H1 (cell line): ENCODE measurements at regions not wholly inside any gene's neighbourhood (a gene's known extent, or its start where the extent isn't known, plus 50 kb on each side); places are given as distances from the start of the nearest gene placed in this dataset.

ENCODE experiments used
- EGR1 ChIP-seq: IDR thresholded peaks from 2 replicates; pipeline ENCODE4 v1.6.1; 2011; ENCODE audit warnings: low read depth, low read length, borderline replicate concordance
- HDAC2 ChIP-seq, 2 experiments: fragments of 300-600 bp in 1 of 2; sonication (generic) in 1 of 2; IDR thresholded peaks; 2 replicates each; pipeline ENCODE4 v1.6.1; 2011 to 2012; ENCODE audit warnings: low read depth in 2 of 2, low read length in 2 of 2, mild to moderate bottlenecking in 2 of 2, moderate library complexity in 2 of 2, borderline replicate concordance in 1 of 2, inconsistent platforms in 1 of 2
- SAP30 ChIP-seq: fragments of 300-600 bp; sonication (generic); IDR thresholded peaks from 2 replicates; pipeline ENCODE4 v1.7.1; 2012; ENCODE audit warnings: low read length, moderate library complexity, mild to moderate bottlenecking, inconsistent platforms; ENCODE audit not compliant: insufficient read depth, insufficient replicate concordance

GRCh38 chr5:67311208-67311607 is 114.6 kb upstream of the CD180 start (continued):
- TF ChIP-seq EGR1 (no peak), SAP30 (no peak), HDAC2 (IDR thresholded peaks at IDR 0.05; ENCODE audit: borderline replicate concordance in 1 of 2, low read depth in 2 of 2, low read length in 2 of 2) (no peak)
